B cell (primary cell): ENCODE measurements at regions not wholly inside any gene's neighbourhood (a gene's known extent, or its start where the extent isn't known, plus 50 kb on each side); places are given as distances from the start of the nearest gene placed in this dataset.
"Not testable (repeated sequence)": the region's sequence is repeated elsewhere in the genome, so short reads cannot be mapped to it uniquely, and the experiment has no call there.

Experiments
- ATAC-seq: fragments of 200-7000 bp; cut with Tn5 transposase; one replicate; pipeline ENCODE4 v1.10.0; 2021; ENCODE audit warnings: low read depth, mild to moderate bottlenecking, moderate number of reproducible peaks, moderate library complexity
- CTCF ChIA-PET: fragments of 350-600 bp; sonication (Branson Sonifier 250); formaldehyde crosslinking; loops from one replicate; lab custom pipeline; 2021; ENCODE audit warnings: antibody characterized with exemption, inconsistent platforms; lab: Charles Lee
- POLR2A ChIA-PET: fragments of 350-600 bp; sonication (Branson Sonifier 250); formaldehyde crosslinking; loops from one replicate; lab custom pipeline; 2021; ENCODE audit warnings: antibody characterized with exemption; lab: Charles Lee
- DNase-seq: peaks from one replicate; pipeline ENCODE4 v3.0.0; 2013
- H2AFZ ChIP-seq: 2 replicates; pipeline ENCODE4 v1.6.1; 2012; ENCODE audit warnings: mild to moderate bottlenecking, low read depth, low read length; ENCODE audit not compliant: insufficient read depth, poor library complexity, severe bottlenecking
- H3K27ac ChIP-seq, 2 donors: 1 replicate in 1 of 2; 2 replicates in 1 of 2; pipeline ENCODE4 v1.5.1; 2012 to 2013; ENCODE audit warnings: low read length in 2 of 2, mild to moderate bottlenecking in 2 of 2, moderate library complexity in 1 of 2
- H3K27me3 ChIP-seq, 4 experiments: fragments of 200-600 bp in 1 of 4; sonication (generic) in 1 of 4; replicated peaks in 1 of 4; 1 replicate in 2 of 4; 2 replicates in 2 of 4; pipeline versions ENCODE4 v1.6.1 to v1.7.0; 2013 to 2016; ENCODE audit warnings: low read length in 3 of 4, mild to moderate bottlenecking in 2 of 4, mixed read lengths in 1 of 4, moderate library complexity in 1 of 4; ENCODE audit not compliant: insufficient read depth in 4 of 4, control insufficient read depth in 3 of 4; ENCODE audit errors: control extremely low read depth in 1 of 4
- H3K36me3 ChIP-seq, 2 experiments: replicated peaks in 1 of 2; 1 replicate in 1 of 2; 2 replicates in 1 of 2; pipeline versions ENCODE4 v1.6.1 to v1.7.1; 2013; ENCODE audit warnings: low read length in 1 of 2; ENCODE audit not compliant: insufficient read depth in 2 of 2, control insufficient read depth in 1 of 2; ENCODE audit errors: control extremely low read depth in 1 of 2, extremely low read depth in 1 of 2
- H3K4me1 ChIP-seq, 2 donors: fragments of 200-600 bp in 1 of 2; sonication (generic) in 1 of 2; 1 replicate in 1 of 2; 2 replicates in 1 of 2; pipeline versions ENCODE4 v1.5.1 to v1.6.1; 2013 to 2017; ENCODE audit warnings: low read length in 2 of 2; ENCODE audit not compliant: control insufficient read depth in 2 of 2, insufficient read depth in 2 of 2
- H3K4me2 ChIP-seq: replicated peaks from 2 replicates; pipeline ENCODE3; 2012; ENCODE audit warnings: mild to moderate bottlenecking, low read depth, low read length; ENCODE audit not compliant: poor library complexity, severe bottlenecking
- H3K4me3 ChIP-seq, 5 experiments: fragments of 200-600 bp in 1 of 5; sonication (generic) in 1 of 5; 1 replicate in 3 of 5; 2 replicates in 2 of 5; pipeline versions ENCODE4 v1.5.1 to v1.7.0; 2011 to 2016; ENCODE audit warnings: low read length in 4 of 5, mild to moderate bottlenecking in 4 of 5, low read depth in 2 of 5, control low read depth in 1 of 5, moderate library complexity in 1 of 5; ENCODE audit not compliant: insufficient read depth in 1 of 5; ENCODE audit errors: control extremely low read depth in 1 of 5, extremely low read depth in 1 of 5
- H3K79me2 ChIP-seq: fragments of 200-600 bp; sonication (generic); one replicate; pipeline ENCODE4 v1.6.0; 2016; ENCODE audit warnings: low read length; ENCODE audit not compliant: control insufficient read depth, insufficient read depth
- H3K9ac ChIP-seq: fragments of 200-600 bp; sonication (generic); 2 replicates; pipeline ENCODE4 v1.6.1; 2017; ENCODE audit warnings: mild to moderate bottlenecking, low read length, moderate library complexity
- H3K9me3 ChIP-seq, 3 donors: one replicate each; pipeline versions ENCODE4 v1.6.1 to v1.7.1; 2013; ENCODE audit warnings: low read length in 2 of 3; ENCODE audit not compliant: control insufficient read depth in 2 of 3, insufficient read depth in 1 of 3; ENCODE audit errors: control extremely low read depth in 1 of 3
- H4K20me1 ChIP-seq: 2 replicates; pipeline ENCODE4 v1.6.0; 2012; ENCODE audit warnings: mild to moderate bottlenecking, low read length; ENCODE audit not compliant: insufficient read depth, control insufficient read depth, poor library complexity, severe bottlenecking
- H3K27ac Mint-ChIP-seq: one replicate; pipeline ENCODE4 v1.8.0; 2021; ENCODE audit warnings: mixed read lengths
- H3K27me3 Mint-ChIP-seq: one replicate; pipeline ENCODE4 v1.8.0; 2021; ENCODE audit warnings: mixed read lengths
- H3K4me1 Mint-ChIP-seq: one replicate; pipeline ENCODE4 v1.8.0; 2021; ENCODE audit warnings: mixed read lengths
- H3K4me3 Mint-ChIP-seq: one replicate; pipeline ENCODE4 v1.8.0; 2021; ENCODE audit warnings: mixed read lengths
- H3K9me3 Mint-ChIP-seq: one replicate; pipeline ENCODE4 v1.8.0; 2022; ENCODE audit warnings: mixed read lengths; ENCODE audit not compliant: insufficient read depth
- WGBS: methylation state at CpG from one replicate; pipeline ENCODE4 v1.1.5; 2013; ENCODE audit warnings: missing lambda C conversion rate; ENCODE audit not compliant: insufficient coverage; 5-methylcytosine and 5-hydroxymethylcytosine counted together
- intact Hi-C: fragments of 100-400 bp; cut with micrococcal nuclease; formaldehyde crosslinking; loops from one replicate; pipeline ENCODE4 v1.10.0; 2022

GRCh38 chr21:5106767-5107464 lies 5414.5 kb upstream of the TPTE start:
- CTCF ChIA-PET, H4K20me1 ChIP-seq, intact Hi-C loops, H3K27me3 Mint-ChIP-seq, H3K9me3 ChIP-seq, H3K9ac ChIP-seq, H3K4me3 Mint-ChIP-seq, H2AFZ ChIP-seq, H3K36me3 ChIP-seq, DNase-seq, H3K79me2 ChIP-seq, H3K4me2 ChIP-seq, ATAC-seq, H3K4me3 ChIP-seq, H3K27me3 ChIP-seq, H3K4me1 Mint-ChIP-seq, POLR2A ChIA-PET, H3K9me3 Mint-ChIP-seq: not testable (repeated sequence)
- Histone ChIP-seq H3K4me1 (peaks cover 0 to 26% of the 10 kb centered on the region in 2 donors), H3K27ac (peak overlapping the region; percentile 59 to 72)
- H3K27ac Mint-ChIP-seq, result peak overlapping the region; percentile 93
- no CpG with 5 or more reads among the region's 23 CpGs for WGBS

GRCh38 chr21:5107637-5108036 lies 5413.7 kb upstream of the TPTE start:
- CTCF ChIA-PET, H3K27ac Mint-ChIP-seq, DNase-seq, POLR2A ChIA-PET, H3K36me3 ChIP-seq, H2AFZ ChIP-seq, H3K4me2 ChIP-seq, ATAC-seq, H3K4me3 Mint-ChIP-seq, H3K4me1 Mint-ChIP-seq, H3K79me2 ChIP-seq, H3K9me3 ChIP-seq, H3K27ac ChIP-seq, H3K4me3 ChIP-seq, H3K9ac ChIP-seq, H3K27me3 Mint-ChIP-seq, intact Hi-C loops, H3K9me3 Mint-ChIP-seq, H3K27me3 ChIP-seq, H4K20me1 ChIP-seq: not testable (repeated sequence)
- peaks cover 0 to 26% of the 10 kb centered on the region in 2 donors for H3K4me1 ChIP-seq
- WGBS, result no CpG with 5 or more reads among the region's 20 CpGs

GRCh38 chr21:5108048-5108775 lies 5413.2 kb upstream of the TPTE start:
- intact Hi-C loops, CTCF ChIA-PET, H4K20me1 ChIP-seq, H3K9ac ChIP-seq, H3K79me2 ChIP-seq, ATAC-seq, H3K9me3 Mint-ChIP-seq, H3K4me3 Mint-ChIP-seq, H3K27ac ChIP-seq, H3K4me3 ChIP-seq, H3K27me3 Mint-ChIP-seq, H3K36me3 ChIP-seq, H3K27me3 ChIP-seq, H3K4me2 ChIP-seq, DNase-seq, H3K9me3 ChIP-seq, H3K27ac Mint-ChIP-seq, H3K4me1 Mint-ChIP-seq, POLR2A ChIA-PET, H2AFZ ChIP-seq: not testable (repeated sequence)
- no CpG with 5 or more reads among the region's 19 CpGs for WGBS
- H3K4me1 ChIP-seq, result peaks cover 0 to 25% of the 10 kb centered on the region in 2 donors

GRCh38 chr21:5111197-5111596 lies 5410.2 kb upstream of the TPTE start:
- ATAC-seq, H3K4me2 ChIP-seq, H3K27ac Mint-ChIP-seq, H3K36me3 ChIP-seq, POLR2A ChIA-PET, H3K79me2 ChIP-seq, H3K27me3 ChIP-seq, CTCF ChIA-PET, H3K4me3 ChIP-seq, H3K4me3 Mint-ChIP-seq, H2AFZ ChIP-seq, H3K9me3 Mint-ChIP-seq, H3K9ac ChIP-seq, H4K20me1 ChIP-seq, H3K27ac ChIP-seq, H3K4me1 Mint-ChIP-seq, DNase-seq, H3K9me3 ChIP-seq, intact Hi-C loops, H3K27me3 Mint-ChIP-seq: not testable (repeated sequence)
- H3K4me1 ChIP-seq, result peaks cover 4 to 25% of the 10 kb centered on the region in 2 donors
- no CpG with 5 or more reads among the region's 10 CpGs for WGBS
